SIG-M5 treated with dmso at 0.1 percent for 504 hours (cell line): ENCODE measurements at regions not wholly inside any gene's neighbourhood (a gene's known extent, or its start where the extent isn't known, plus 50 kb on each side); places are given as distances from the start of the nearest gene placed in this dataset.

ENCODE experiments used
- DNase-seq: peaks from one replicate; lab custom pipeline; 2025; ENCODE audit not compliant: unreplicated experiment; lab: John Stamatoyannopoulos, UW

DNA sequence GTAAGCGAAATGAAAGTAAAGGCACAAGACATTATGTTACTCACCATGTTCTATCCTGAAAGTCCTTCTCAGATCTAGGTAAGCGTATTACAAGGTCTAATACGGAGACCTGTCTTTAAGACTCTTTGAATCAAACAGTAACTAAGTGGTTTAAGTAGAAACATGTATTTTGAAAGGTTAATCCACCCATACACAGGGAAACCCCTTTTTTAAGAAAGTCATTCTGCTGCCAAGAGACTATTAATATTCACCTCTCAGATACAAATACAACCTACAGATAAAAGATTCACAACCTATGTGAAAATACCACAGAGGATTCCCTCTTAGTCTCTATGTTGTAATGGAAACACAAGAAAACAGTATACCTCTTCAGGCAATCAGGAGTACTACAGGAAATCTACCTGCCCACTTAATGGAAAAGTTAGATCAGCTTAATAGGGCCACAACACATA is 63.2 kb upstream of the TNIP3 start:
- no peak for DNase-seq

DNA sequence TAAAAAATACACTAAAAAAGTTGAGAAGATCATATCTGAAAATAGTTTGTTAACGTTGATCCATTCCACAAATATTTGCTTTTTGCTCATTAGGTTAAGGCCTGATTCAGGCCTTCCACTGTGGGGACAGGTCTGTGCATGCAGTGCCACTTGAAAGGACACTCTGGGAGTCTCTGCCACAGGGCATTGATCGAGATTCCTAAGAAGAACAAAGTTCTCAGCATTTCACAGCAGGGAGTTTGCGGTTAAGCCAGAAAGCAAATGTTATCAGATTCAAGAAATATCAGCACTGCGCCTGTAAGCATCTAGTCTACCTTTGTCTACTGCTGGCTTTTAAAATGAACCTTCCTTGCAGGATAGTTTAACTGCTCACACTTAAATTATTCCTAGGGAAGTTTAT is 62.2 kb upstream of the TNIP3 start:
- DNase-seq: no peak

DNA sequence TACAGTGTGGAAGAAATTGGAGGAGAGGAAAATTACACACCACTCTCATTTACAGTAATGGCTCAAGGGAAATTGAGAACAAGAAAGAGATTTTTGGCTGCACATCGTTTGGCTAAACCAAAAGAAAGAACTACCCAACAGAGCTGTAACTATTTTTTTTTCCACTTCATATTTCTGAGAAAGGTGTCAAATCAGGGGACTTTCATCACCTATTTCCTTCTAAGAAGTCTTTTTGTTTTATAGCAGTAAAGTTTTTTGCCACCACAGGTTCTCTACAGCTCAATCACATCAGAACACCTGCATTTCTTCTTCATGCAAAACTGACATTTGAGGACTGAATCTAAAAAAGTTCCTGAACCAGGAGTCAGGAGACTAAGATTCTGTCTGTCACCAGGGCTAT is 57.5 kb upstream of the TNIP3 start:
- DNase-seq: no peak

DNA sequence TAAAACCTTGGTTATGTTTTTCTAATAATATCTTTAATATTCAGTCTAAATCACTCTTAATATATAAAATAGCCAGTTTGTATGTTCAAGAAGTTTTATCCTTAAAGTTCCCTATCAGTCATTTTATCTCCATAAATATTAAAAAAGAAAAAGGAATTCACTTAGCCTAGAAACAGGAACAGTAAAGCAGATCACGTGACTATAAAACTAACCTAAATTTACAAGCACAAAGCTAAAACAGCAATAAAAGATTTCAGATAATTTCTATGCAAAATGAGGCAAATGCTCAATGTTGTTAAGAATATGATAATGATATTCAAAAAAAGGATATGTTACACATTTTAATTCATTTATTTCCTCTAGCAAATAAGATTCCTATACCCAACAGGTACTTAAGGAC is 57.1 kb upstream of the TNIP3 start:
- no peak for DNase-seq

DNA sequence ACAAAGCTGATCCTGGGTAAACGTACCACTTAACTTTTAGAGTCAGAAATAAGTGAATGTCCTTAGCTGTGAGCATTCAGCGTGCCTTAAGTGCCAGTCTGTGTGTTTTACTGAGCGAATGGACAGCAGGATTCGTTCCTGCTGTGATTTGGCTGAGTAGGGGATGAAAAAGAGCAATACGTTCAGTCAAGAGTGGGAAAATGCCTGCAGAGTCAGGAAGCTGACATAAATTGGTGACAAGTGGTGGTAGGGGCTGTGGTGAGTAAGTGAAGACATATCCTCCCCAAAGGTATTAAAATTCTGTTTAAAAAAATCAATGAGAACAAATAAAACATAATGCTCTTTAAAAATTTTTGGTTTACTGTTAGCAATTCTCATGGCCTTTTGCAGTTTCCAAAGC is 56.6 kb upstream of the TNIP3 start:
- no peak for DNase-seq

DNA sequence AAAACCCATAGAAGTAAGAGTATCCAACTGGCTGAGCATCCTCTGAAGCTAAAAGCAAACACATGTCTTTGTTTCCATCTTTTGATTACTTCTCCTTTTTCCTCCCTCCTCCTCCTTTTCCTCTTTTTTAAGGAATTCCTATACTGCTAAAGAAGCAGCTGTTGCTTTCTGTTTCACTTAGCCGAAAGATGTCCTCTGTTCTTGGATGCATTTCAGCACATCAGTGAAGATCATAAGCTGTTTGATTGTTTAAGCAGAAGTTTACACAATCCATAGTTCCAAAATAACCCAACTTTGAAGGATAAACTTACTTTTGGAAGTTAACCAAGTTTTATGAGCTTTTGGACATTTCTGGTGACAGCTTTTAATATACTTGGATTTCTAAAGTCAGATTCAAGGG is 55.1 kb upstream of the TNIP3 start:
- DNase-seq: no peak

DNA sequence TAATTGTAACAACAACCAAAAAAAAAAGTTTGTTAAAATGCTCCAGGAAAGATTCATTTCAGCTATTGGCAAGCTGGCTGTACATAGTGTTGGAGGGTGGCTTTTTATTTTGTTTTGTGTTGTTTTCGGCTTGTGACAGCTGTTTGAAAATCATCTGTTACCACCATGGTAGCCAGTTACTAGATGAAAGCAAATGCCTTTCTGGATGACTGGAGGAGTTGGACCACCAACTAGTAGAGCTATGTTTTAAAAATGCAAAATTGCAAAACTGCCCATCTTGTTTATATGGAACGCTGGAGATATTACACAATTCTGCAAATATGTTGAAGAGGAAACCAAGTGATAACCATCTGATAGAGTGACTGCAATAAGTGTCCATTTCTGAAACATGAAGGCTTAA is 53.2 kb upstream of the TNIP3 start:
- DNase-seq: peak; percentile 10

DNA sequence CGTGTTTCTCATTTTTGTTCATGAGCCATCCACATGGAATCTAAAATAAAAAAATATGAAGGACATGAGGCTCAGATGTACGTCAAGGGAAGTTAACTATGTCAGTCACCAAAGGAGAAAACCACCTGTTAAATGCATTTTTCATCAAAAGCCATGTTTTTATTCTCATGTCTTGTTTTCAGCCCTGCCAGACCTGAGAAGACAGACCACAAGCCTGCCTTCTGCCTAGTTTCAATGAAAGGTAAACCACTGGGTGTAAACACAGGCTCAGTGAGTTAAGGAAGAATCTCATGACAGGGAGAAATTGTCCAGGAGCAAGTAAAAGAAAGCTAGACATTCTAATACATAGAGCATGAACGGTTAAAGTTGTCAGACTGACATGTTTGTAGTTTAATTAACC is 52.3 kb upstream of the TNIP3 start:
- DNase-seq: no peak

DNA sequence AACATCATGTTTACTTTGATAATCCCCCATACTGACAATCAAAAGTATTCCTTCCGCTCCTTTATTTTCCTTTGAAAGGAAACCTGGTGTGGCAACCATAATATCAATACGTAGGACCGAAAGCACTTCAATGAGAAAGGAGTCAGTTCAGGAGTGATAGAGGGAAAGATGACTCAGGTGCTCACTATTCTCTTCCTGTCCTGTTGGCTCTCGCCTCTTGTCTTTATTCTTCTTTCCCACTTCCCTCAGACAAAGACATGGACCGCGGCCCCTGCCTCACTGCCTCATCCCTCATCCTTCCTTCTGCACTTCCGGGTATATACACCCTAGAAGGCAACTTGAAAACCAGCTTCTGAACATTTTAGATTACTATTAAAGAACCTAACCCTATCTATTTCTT is 49.8 kb upstream of the TNIP3 start:
- DNase-seq: no peak
